HEK293T (cell line): ENCODE measurements at regions not wholly inside any gene's neighbourhood (a gene's known extent, or its start where the extent isn't known, plus 50 kb on each side); places are given as distances from the start of the nearest gene placed in this dataset.

Experiments
- BHLHE40 ChIP-seq: fragments of 450-650 bp; IDR thresholded peaks from 2 replicates; pipeline ENCODE4 v1.6.1; 2016; ENCODE audit warnings: mild to moderate bottlenecking, moderate library complexity, borderline replicate concordance
- ELF4 ChIP-seq: fragments of 450-650 bp; IDR thresholded peaks from 2 replicates; pipeline ENCODE4 v1.6.1; 2017; ENCODE audit warnings: antibody characterized with exemption
- FOXA1 ChIP-seq: fragments of 450-650 bp; IDR thresholded peaks from 2 replicates; pipeline ENCODE4 v1.6.1; 2016; ENCODE audit warnings: mild to moderate bottlenecking
- FOXK2 ChIP-seq: fragments of 450-650 bp; IDR thresholded peaks from 2 replicates; pipeline ENCODE4 v1.6.1; 2016; ENCODE audit warnings: mild to moderate bottlenecking
- FOXM1 ChIP-seq: fragments of 450-650 bp; IDR thresholded peaks from 2 replicates; pipeline ENCODE4 v1.6.1; 2017; ENCODE audit warnings: mild to moderate bottlenecking, borderline replicate concordance
- HDGF ChIP-seq: fragments of 450-650 bp; IDR thresholded peaks from 2 replicates; pipeline ENCODE4 v1.6.1; 2017; ENCODE audit warnings: antibody characterized with exemption, borderline replicate concordance
- L3MBTL2 ChIP-seq: fragments of 450-650 bp; conservative IDR thresholded peaks from 2 replicates; pipeline ENCODE4 v1.6.1; 2016; ENCODE audit warnings: mild to moderate bottlenecking
- SP1 ChIP-seq: fragments of 450-650 bp; IDR thresholded peaks from 2 replicates; pipeline ENCODE4 v1.6.1; 2017
- SUZ12 ChIP-seq: fragments of 450-650 bp; IDR thresholded peaks from 2 replicates; pipeline ENCODE4 v1.6.1; 2016; ENCODE audit warnings: mild to moderate bottlenecking
- TARDBP ChIP-seq: fragments of 450-650 bp; IDR thresholded peaks from 2 replicates; pipeline ENCODE4 v1.6.1; 2016
- ZNF384 ChIP-seq: fragments of 450-650 bp; IDR thresholded peaks from 2 replicates; pipeline ENCODE4 v1.6.1; 2016
- TF ChIP-seq, protein P1 (sequence below): fragments of 450-650 bp; IDR thresholded peaks from 2 replicates; pipeline ENCODE4 v1.6.1; 2016

DNA sequence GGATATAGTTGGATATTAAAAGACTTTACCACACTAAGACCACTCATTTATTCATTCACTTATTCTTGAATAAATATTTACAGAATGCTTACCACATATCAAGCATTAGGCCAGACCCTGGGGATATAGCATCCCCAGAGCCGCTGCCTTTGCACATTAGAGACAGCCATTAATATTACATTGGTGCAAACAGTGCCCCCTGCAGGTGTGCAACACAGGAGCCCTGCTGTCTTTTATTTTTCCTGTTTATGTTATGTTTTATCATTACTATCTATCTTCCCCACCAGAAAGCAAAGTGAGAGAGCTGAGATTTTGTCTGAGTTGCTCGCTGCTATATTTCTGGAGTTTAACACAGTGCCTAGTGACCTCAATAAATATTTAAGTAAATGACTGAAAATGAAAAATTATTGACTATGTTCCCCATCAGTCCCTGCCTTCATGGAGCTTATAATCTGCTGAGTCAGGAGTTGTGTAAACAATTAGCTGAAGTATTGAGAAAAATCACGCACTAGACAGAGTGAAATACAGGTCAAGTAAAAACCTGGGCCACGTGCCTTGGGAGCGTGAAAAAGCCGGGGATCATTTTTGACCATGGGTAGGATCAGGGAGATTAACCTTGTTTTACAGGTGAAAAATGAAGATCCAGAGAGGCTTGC, 301.6 kb downstream of the PCNX1 start:
- TF ChIP-seq ZNF384 (no peak), SP1 (no peak), BHLHE40 (no peak), TARDBP (no peak), ELF4 (no peak), FOXA1 (no peak), FOXM1 (no peak), FOXK2 (no peak), HDGF (no peak), SUZ12 (no peak), L3MBTL2 (no peak)
- TF ChIP-seq, protein P1, sequence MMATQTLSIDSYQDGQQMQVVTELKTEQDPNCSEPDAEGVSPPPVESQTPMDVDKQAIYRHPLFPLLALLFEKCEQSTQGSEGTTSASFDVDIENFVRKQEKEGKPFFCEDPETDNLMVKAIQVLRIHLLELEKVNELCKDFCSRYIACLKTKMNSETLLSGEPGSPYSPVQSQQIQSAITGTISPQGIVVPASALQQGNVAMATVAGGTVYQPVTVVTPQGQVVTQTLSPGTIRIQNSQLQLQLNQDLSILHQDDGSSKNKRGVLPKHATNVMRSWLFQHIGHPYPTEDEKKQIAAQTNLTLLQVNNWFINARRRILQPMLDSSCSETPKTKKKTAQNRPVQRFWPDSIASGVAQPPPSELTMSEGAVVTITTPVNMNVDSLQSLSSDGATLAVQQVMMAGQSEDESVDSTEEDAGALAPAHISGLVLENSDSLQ = no peak
